ENCODE measurements at regions not wholly inside any gene's neighbourhood (a gene's known extent, or its start where the extent isn't known, plus 50 kb on each side); places are given as distances from the start of the nearest gene placed in this dataset.

GRCh38 chr5:167730656-167731055 lies 560.8 kb upstream of the WWC1 start:
- TF ChIP-seq POLR2A (IDR thresholded peaks at IDR 0.05; ENCODE audit: low read depth, low read length) (no peak), POLR2AphosphoS5 (IDR thresholded peaks at IDR 0.05; ENCODE audit: insufficient read depth, low read depth, low read length) (no peak), MYC (IDR thresholded peaks at IDR 0.05; ENCODE audit: low read depth, low read length) (no peak), EZH2 (IDR thresholded peaks at IDR 0.05; ENCODE audit: borderline replicate concordance, low read depth, low read length, severe bottlenecking) (no peak)
- TF ChIP-seq, protein P1, sequence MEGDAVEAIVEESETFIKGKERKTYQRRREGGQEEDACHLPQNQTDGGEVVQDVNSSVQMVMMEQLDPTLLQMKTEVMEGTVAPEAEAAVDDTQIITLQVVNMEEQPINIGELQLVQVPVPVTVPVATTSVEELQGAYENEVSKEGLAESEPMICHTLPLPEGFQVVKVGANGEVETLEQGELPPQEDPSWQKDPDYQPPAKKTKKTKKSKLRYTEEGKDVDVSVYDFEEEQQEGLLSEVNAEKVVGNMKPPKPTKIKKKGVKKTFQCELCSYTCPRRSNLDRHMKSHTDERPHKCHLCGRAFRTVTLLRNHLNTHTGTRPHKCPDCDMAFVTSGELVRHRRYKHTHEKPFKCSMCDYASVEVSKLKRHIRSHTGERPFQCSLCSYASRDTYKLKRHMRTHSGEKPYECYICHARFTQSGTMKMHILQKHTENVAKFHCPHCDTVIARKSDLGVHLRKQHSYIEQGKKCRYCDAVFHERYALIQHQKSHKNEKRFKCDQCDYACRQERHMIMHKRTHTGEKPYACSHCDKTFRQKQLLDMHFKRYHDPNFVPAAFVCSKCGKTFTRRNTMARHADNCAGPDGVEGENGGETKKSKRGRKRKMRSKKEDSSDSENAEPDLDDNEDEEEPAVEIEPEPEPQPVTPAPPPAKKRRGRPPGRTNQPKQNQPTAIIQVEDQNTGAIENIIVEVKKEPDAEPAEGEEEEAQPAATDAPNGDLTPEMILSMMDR (IDR thresholded peaks at IDR 0.05; ENCODE audit: extremely low read depth in 1 of 2, insufficient read depth in 1 of 2, low read depth in 1 of 2, low read length in 2 of 2), result no peak
- TF ChIP-seq, protein P2, sequence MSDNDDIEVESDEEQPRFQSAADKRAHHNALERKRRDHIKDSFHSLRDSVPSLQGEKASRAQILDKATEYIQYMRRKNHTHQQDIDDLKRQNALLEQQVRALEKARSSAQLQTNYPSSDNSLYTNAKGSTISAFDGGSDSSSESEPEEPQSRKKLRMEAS (IDR thresholded peaks at IDR 0.05; ENCODE audit: insufficient read depth, insufficient read length), result no peak

Measured in endothelial cell of umbilical vein (primary cell).